Left cardiac atrium (tissue), 4 donors: ENCODE measurements at regions not wholly inside any gene's neighbourhood (a gene's known extent, or its start where the extent isn't known, plus 50 kb on each side); places are given as distances from the start of the nearest gene placed in this dataset.

Experiments used
- ATAC-seq, 2 donors: fragments of 200-7000 bp; cut with Tn5 transposase; one replicate each; pipeline ENCODE4 v1.9.1; 2020; ENCODE audit warnings: mild to moderate bottlenecking in 2 of 2, moderate library complexity in 2 of 2
- DNase-seq: peaks from one replicate; pipeline ENCODE4 v3.0.0-alpha.2; 2020
- intact Hi-C, 2 donors: fragments of 100-400 bp; cut with DNase I; formaldehyde crosslinking; loops; one replicate each; pipeline versions ENCODE4 v1.14.1 to v1.15.1; 2022 to 2023
- donor health status: DM: no; HTN: yes; CAD: no.
- donor health status: DM: no; HTN: yes; CAD: no; lungs with severe emphysema.
- donor health status: DM: yes; HTN: yes; CAD: no.
- donor health status: Dilated cardiomyopathy.

- DNase-seq (no peak), ATAC-seq (no peak)
- intact Hi-C loops: no loop called here
Measured at GRCh38 chr11:15519911-15520310, 405.2 kb downstream of the INSC start.

GRCh38 chr11:15523543-15523942, 408.8 kb downstream of the INSC start:
- intact Hi-C loops: no loop called here
- no peak for DNase-seq
- no peak for ATAC-seq

GRCh38 chr11:15525582-15525981, 410.9 kb downstream of the INSC start:
- ATAC-seq: no peak
- no peak for DNase-seq
- intact Hi-C loops: no loop called here

- no peak for ATAC-seq
- intact Hi-C loops: no loop called here
- DNase-seq: no peak
Measured at GRCh38 chr11:15526032-15526431, 411.3 kb downstream of the INSC start.

- no peak for ATAC-seq
- intact Hi-C loops: no loop called here
- DNase-seq: no peak
Measured at GRCh38 chr11:15526859-15527450, 412.2 kb downstream of the INSC start.

GRCh38 chr11:15532432-15532831, 417.7 kb downstream of the INSC start:
- no peak for ATAC-seq
- no peak for DNase-seq
- intact Hi-C loops: no loop called here

- ATAC-seq (no peak), DNase-seq (no peak)
- intact Hi-C loops: no loop called here
Measured at GRCh38 chr11:15534266-15534665, 419.5 kb downstream of the INSC start.

GRCh38 chr11:15535414-15535813, 420.7 kb downstream of the INSC start:
- intact Hi-C loops: no loop called here
- no peak for DNase-seq
- ATAC-seq: no peak

- intact Hi-C loops: no loop called here
- no peak for ATAC-seq
Measured at GRCh38 chr11:15536438-15536837, 421.7 kb downstream of the INSC start.

GRCh38 chr11:15539645-15540044, 424.9 kb downstream of the INSC start:
- intact Hi-C loops: no loop called here
- ATAC-seq: no peak
- no peak for DNase-seq

More at GRCh38 chr11:15536438-15536837, 421.7 kb downstream of the INSC start:
- no peak for DNase-seq

- DNase-seq (no peak), ATAC-seq (no peak)
- intact Hi-C loops: no loop called here
Measured at GRCh38 chr11:15541079-15541478, 426.4 kb downstream of the INSC start.

- ATAC-seq (no peak), DNase-seq (no peak)
- intact Hi-C loops: no loop called here
Measured at GRCh38 chr11:15544353-15544752, 429.6 kb downstream of the INSC start.

- ATAC-seq (no peak), DNase-seq (no peak)
- intact Hi-C loops: no loop called here
Measured at GRCh38 chr11:15547685-15548084, 433.0 kb downstream of the INSC start.

GRCh38 chr11:15551901-15552851, 437.5 kb downstream of the INSC start:
- no peak for ATAC-seq
- intact Hi-C loops: no loop called here
- DNase-seq: no peak

GRCh38 chr11:15555161-15555560, 440.4 kb downstream of the INSC start:
- ATAC-seq (no peak), DNase-seq (no peak)
- intact Hi-C loops: no loop called here

- intact Hi-C loops: no loop called here
- ATAC-seq (no peak), DNase-seq (no peak)
Measured at GRCh38 chr11:15557457-15558230, 442.9 kb downstream of the INSC start.

- intact Hi-C loops: no loop called here
- no peak for ATAC-seq
- no peak for DNase-seq
Measured at GRCh38 chr11:15558513-15559181, 443.9 kb downstream of the INSC start.

- no peak for ATAC-seq
- intact Hi-C loops: no loop called here
- no peak for DNase-seq
Measured at GRCh38 chr11:15560689-15561467, 446.2 kb downstream of the INSC start.

- DNase-seq: no peak
- ATAC-seq: no peak
- intact Hi-C loops: no loop called here
Measured at GRCh38 chr11:15562230-15562629, 447.5 kb downstream of the INSC start.
